Tibial artery (tissue), 4 donors: ENCODE measurements at regions not wholly inside any gene's neighbourhood (a gene's known extent, or its start where the extent isn't known, plus 50 kb on each side); places are given as distances from the start of the nearest gene placed in this dataset.

ENCODE experiments used
- DNase-seq, 2 donors: peaks; one replicate each; pipeline ENCODE4 v3.0.0-alpha.2; 2019
- H3K27ac ChIP-seq, 2 donors: fragments of 200-600 bp; sonication (generic) in 1 of 2; 1 replicate in 1 of 2; 2 replicates in 1 of 2; pipeline ENCODE4 v1.5.1; 2018 to 2019; ENCODE audit warnings: mild to moderate bottlenecking in 1 of 2
- H3K27me3 ChIP-seq, 2 donors: fragments of 200-600 bp; sonication (generic) in 1 of 2; one replicate each; pipeline versions ENCODE4 v1.5.1 to v1.6.0; 2016 to 2019
- H3K36me3 ChIP-seq, 3 donors: fragments of 200-600 bp; sonication (generic) in 2 of 3; one replicate each; pipeline ENCODE4 v1.5.1; 2016 to 2019; ENCODE audit warnings: mild to moderate bottlenecking in 2 of 3
- H3K4me1 ChIP-seq, 4 donors: fragments of 200-600 bp; sonication (generic) in 2 of 4; 1 replicate in 3 of 4; 2 replicates in 1 of 4; pipeline ENCODE4 v1.5.1; 2016 to 2019
- H3K4me3 ChIP-seq, 2 donors: fragments of 200-600 bp; sonication (generic) in 1 of 2; 1 replicate in 1 of 2; 2 replicates in 1 of 2; pipeline ENCODE4 v1.5.1; 2018 to 2019; ENCODE audit warnings: mild to moderate bottlenecking in 2 of 2
- H3K9me3 ChIP-seq, 3 donors: fragments of 200-600 bp; sonication (generic) in 1 of 3; one replicate each; pipeline ENCODE4 v1.5.1; 2016 to 2019
- intact Hi-C: fragments of 100-400 bp; cut with DNase I; formaldehyde crosslinking; loops from one replicate; pipeline ENCODE4 v1.15.0; 2023; ENCODE audit warnings: low total_unique reads
- TF ChIP-seq, protein P1 (sequence below), 2 experiments: fragments of 200-600 bp in 1 of 2; fragments of 450-650 bp in 1 of 2; IDR thresholded peaks; one replicate each; pipeline ENCODE4 v1.5.1; 2017 to 2019; ENCODE audit warnings: antibody characterized with exemption in 2 of 2, mild to moderate bottlenecking in 1 of 2, moderate library complexity in 1 of 2

DNA sequence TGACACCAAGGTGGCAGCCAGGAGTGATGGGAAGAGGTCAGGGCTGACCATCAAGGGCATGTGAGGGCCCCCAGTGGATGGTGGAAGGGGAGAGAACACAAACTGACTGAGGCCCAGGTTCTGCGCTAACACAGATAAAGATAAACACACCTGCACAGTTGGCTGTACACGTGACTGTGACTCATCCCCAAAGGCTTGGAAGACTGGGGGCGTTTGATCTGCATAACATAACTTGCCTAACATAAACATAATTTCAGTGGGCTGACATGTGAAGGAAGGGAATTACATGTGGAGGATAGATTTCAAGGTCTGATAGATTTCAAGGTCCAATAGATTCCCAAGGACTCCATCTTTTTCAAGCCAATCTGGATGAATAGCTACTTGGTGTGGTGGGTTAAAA is 100.9 kb upstream of the TNRC6C start:
- Histone ChIP-seq H3K4me1 (peaks cover 0 to 7% (median 4%) of the 10 kb centered on the region in 4 donors), H3K36me3 (no peaks in the 10 kb centered on the region), H3K4me3 (no peak overlapping the region), H3K27me3 (peaks cover 0 to 4% of the 10 kb centered on the region in 2 donors), H3K9me3 (no peaks in the 10 kb centered on the region), H3K27ac (no peak overlapping the region)
- TF ChIP-seq, protein P1, sequence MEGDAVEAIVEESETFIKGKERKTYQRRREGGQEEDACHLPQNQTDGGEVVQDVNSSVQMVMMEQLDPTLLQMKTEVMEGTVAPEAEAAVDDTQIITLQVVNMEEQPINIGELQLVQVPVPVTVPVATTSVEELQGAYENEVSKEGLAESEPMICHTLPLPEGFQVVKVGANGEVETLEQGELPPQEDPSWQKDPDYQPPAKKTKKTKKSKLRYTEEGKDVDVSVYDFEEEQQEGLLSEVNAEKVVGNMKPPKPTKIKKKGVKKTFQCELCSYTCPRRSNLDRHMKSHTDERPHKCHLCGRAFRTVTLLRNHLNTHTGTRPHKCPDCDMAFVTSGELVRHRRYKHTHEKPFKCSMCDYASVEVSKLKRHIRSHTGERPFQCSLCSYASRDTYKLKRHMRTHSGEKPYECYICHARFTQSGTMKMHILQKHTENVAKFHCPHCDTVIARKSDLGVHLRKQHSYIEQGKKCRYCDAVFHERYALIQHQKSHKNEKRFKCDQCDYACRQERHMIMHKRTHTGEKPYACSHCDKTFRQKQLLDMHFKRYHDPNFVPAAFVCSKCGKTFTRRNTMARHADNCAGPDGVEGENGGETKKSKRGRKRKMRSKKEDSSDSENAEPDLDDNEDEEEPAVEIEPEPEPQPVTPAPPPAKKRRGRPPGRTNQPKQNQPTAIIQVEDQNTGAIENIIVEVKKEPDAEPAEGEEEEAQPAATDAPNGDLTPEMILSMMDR (IDR thresholded peaks at IDR 0.05), result no peak
- no peak for DNase-seq
- intact Hi-C loops, result no loop called here

DNA sequence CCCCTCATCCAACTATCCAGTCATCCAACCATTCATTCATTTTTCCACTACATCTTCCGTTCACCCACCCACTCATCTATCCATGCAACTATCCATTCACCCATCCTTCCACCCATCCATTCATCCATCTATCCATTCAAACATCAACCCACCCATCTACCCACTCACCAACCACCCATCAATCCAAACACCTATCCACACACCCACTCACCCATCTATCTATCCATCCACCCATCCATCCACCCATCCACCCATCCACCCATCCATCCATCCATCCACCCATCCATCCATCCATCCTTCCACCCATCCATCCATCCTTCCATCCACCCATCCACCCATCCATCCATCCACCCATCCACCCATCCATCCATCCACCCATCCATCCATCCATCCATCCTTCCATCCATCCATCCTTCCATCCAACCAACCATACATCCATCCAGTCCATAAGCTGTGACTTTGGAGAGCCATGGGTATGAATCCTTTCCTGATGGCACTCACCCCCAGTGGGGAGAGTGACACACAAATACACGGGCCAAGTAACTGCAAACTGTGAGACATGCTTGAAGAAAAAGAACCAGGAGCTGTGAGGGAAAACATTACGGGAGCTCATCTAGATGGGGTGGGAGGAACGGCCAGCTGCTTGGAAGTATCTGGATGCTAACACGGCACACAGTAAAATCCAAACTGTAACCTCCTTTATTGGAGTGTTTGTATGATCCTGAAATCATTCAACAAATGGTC is 100.0 kb upstream of the TNRC6C start:
- H3K4me1 ChIP-seq, result peaks cover 0 to 7% (median 4%) of the 10 kb centered on the region in 4 donors
- H3K4me3 ChIP-seq, result no peak overlapping the region
- H3K36me3 ChIP-seq, result no peaks in the 10 kb centered on the region
- intact Hi-C loops, result no loop called here
- H3K9me3 ChIP-seq, result no peaks in the 10 kb centered on the region
- no peak overlapping the region for H3K27ac ChIP-seq
- peaks cover 0 to 4% of the 10 kb centered on the region in 2 donors for H3K27me3 ChIP-seq
- TF ChIP-seq, protein P1 (IDR thresholded peaks at IDR 0.05), result no peak
- peak in 1 of 2 donors; percentile 15 for DNase-seq

DNA sequence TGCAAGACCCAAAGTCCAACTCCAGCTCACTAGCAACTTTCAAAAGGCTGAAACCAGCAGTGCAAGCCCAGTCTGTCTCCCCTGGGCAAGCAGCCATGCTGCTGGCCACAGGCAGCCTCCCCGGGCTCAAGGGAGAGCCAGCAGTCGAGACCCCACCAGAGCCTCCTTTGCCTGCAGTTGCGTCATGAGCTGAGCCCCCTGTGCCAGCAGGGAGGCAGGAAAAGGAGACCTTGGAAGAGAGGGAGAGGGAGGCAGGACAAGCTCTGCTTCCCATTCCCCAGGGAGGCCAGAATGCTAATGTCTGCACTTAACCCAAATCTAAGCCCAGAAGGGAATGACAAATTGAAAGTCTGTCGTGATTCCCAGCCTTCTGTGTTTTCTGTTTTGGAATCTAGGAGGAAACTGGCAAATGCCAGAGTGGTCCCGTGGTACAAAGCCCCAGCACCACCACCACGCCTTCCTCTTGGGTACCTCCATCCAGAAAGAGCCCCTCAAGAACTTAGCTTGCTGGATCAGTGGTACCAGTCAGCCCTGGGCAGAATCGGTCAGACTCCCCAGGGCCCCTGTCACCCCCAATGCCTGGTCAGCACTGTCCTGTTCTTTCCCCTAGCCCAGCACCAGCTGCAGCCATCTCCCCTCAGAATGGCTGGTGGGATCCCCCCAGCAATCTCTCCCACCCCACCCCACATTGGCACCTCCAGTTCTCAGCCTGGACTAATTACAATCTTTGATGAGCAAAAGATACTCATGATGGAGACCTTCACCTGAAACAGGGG is 99.3 kb upstream of the TNRC6C start:
- Histone ChIP-seq H3K27ac (no peak overlapping the region), H3K4me1 (peaks cover 0 to 9% (median 6%) of the 10 kb centered on the region in 4 donors), H3K9me3 (no peaks in the 10 kb centered on the region), H3K27me3 (peaks cover 0 to 4% of the 10 kb centered on the region in 2 donors), H3K36me3 (no peaks in the 10 kb centered on the region), H3K4me3 (no peak overlapping the region)
- TF ChIP-seq, protein P1 (IDR thresholded peaks at IDR 0.05), result no peak
- intact Hi-C loops, result no loop called here
- peak in 1 of 2 donors; percentile 61 for DNase-seq

DNA sequence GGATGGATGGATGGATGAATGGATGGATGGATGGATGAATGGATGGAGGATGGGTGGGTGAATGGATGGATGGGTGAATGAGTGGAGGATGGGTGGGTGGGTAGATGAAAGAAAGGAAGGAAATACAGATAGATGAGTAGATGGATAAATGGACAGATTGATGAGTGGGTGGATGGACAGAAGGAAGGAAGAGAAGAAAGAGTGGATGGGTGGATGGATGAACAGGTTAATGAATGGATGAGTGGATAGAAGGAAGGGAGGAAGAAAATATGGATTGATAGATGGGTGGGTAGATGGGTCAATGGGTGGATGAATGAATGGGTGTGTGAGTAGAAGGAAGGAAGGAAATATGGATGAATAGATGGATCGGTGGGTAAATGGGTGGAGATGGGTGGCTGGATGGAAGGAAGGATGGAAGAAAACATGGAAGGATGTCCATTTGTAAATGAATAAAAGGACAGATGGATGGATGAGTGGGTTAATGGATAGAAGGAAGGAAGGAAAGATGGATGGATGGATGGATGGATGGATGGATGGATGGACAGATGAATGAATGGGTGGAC is 97.3 kb upstream of the TNRC6C start:
- DNase-seq, result no peak
- no peaks in the 10 kb centered on the region for H3K9me3 ChIP-seq
- TF ChIP-seq, protein P1 (IDR thresholded peaks at IDR 0.05), result no peak
- H3K27ac ChIP-seq, result no peak overlapping the region
- peaks cover 0 to 4% of the 10 kb centered on the region in 2 donors for H3K27me3 ChIP-seq
- peaks cover 0 to 22% (median 18%) of the 10 kb centered on the region in 4 donors for H3K4me1 ChIP-seq
- H3K36me3 ChIP-seq, result no peaks in the 10 kb centered on the region
- intact Hi-C loops, result no loop called here
- no peak overlapping the region for H3K4me3 ChIP-seq

DNA sequence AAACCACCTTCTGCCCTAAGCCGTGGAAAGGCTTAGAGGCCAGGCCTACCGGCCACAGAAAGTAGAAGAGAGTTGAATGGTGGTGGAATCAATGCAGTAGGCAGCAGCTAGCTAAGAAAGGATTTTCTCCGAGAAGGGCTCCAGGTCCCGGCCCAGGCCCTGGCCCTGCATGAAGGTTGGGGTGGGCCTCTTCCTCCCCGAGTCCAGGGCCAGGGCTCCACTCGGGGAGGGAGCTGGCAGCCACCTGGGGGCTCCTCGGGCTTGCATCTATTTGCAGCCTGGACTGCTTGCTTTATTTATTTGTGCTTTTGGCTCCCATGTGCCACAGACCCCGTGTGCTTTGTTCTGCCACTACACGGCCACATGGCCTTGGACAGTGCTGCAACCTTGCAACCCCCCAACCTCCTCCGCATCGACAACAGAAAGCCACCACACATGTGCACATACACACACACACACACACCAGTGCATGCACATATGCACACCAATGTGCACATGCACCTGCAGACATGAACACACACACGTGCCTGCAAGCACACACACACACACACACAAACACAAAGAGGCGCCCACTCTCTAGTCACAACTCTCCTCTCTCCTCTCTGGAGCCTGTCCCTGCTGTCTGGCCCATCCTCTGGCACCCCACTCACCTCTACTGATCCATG is 96.4 kb upstream of the TNRC6C start:
- peak in 1 of 2 donors; percentile 50 for DNase-seq
- peaks cover 0 to under 1% of the 10 kb centered on the region in 2 donors for H3K27me3 ChIP-seq
- intact Hi-C loops, result no loop called here
- H3K9me3 ChIP-seq, result no peaks in the 10 kb centered on the region
- no peaks in the 10 kb centered on the region for H3K36me3 ChIP-seq
- H3K27ac ChIP-seq, result no peak overlapping the region
- H3K4me1 ChIP-seq, result peaks cover 0 to 22% (median 18%) of the 10 kb centered on the region in 4 donors
- TF ChIP-seq, protein P1 (IDR thresholded peaks at IDR 0.05), result no peak
- H3K4me3 ChIP-seq, result no peak overlapping the region
